ENCODE measurements at regions not wholly inside any gene's neighbourhood (a gene's known extent, or its start where the extent isn't known, plus 50 kb on each side); places are given as distances from the start of the nearest gene placed in this dataset.

GRCh38 chr22:49586873-49587272, 240.8 kb downstream of the BRD1 start:
- TF ChIP-seq CTCF (IDR thresholded peaks at IDR 0.05) (no peak), EZH2 (IDR thresholded peaks at IDR 0.05; ENCODE audit: borderline replicate concordance, insufficient read depth, low read depth, low read length, poor library complexity, severe bottlenecking) (no peak)
